Panc1 (cell line): ENCODE measurements at regions not wholly inside any gene's neighbourhood (a gene's known extent, or its start where the extent isn't known, plus 50 kb on each side); places are given as distances from the start of the nearest gene placed in this dataset.

ENCODE experiments used
- ATAC-seq: fragments of 200-7000 bp; cut with Tn5 transposase; 2 replicates; pipeline ENCODE4 v1.9.1; 2020; ENCODE audit warnings: mild to moderate bottlenecking, moderate library complexity
- BruUV-seq: library from RNA; stranded (reverse); fragments of 400-500 nt; replicated peaks from 2 replicates; lab custom pipeline; 2021; lab: Mats Ljungman, UMichigan
- CTCF ChIA-PET: fragments of 300-600 bp; sonication (Branson Sonifier 250); formaldehyde crosslinking; loops from one replicate; lab custom pipeline; 2022; ENCODE audit warnings: antibody characterized with exemption; lab: Charles Lee
- POLR2A ChIA-PET: fragments of 300-600 bp; sonication (Branson Sonifier 250); formaldehyde crosslinking; loops from one replicate; lab custom pipeline; 2022; ENCODE audit warnings: antibody characterized with exemption; lab: Charles Lee
- DNase-seq: peaks from one replicate; pipeline ENCODE4 v3.0.0-alpha.2; 2010; ENCODE audit warnings: low read depth, low spot score
- H3K27ac ChIP-seq: 2 replicates; pipeline ENCODE4 v1.5.1; 2011; ENCODE audit warnings: mild to moderate bottlenecking, low read length, inconsistent platforms
- H3K27me3 ChIP-seq: fragments of 200-500 bp; sonication (Bioruptor generic); 2 replicates; pipeline ENCODE4 v1.6.0; 2014; ENCODE audit warnings: low read length, inconsistent platforms; ENCODE audit not compliant: control insufficient read depth, insufficient read depth
- H3K36me3 ChIP-seq: fragments of 200-500 bp; sonication (Bioruptor generic); 2 replicates; pipeline ENCODE4 v1.5.1; 2014; ENCODE audit warnings: inconsistent platforms, mild to moderate bottlenecking, low read length, moderate library complexity; ENCODE audit not compliant: control insufficient read depth, insufficient read depth
- H3K4me1 ChIP-seq: 2 replicates; pipeline ENCODE4 v1.5.1; 2011; ENCODE audit warnings: inconsistent platforms, mild to moderate bottlenecking, low read length, moderate library complexity; ENCODE audit not compliant: control insufficient read depth, insufficient read depth
- H3K4me3 ChIP-seq, 2 experiments: 2 replicates each; pipeline ENCODE4 v1.5.1; 2011 to 2012; ENCODE audit warnings: low read depth in 2 of 2, low read length in 2 of 2, mild to moderate bottlenecking in 2 of 2, inconsistent platforms in 1 of 2, moderate library complexity in 1 of 2
- H3K9me3 ChIP-seq: fragments of 200-500 bp; sonication (Bioruptor generic); 2 replicates; pipeline ENCODE4 v1.5.1; 2014; ENCODE audit warnings: low read depth, mild to moderate bottlenecking, inconsistent platforms, low read length, moderate library complexity; ENCODE audit not compliant: control insufficient read depth, insufficient read depth
- POLR2AphosphoS5 ChIP-seq: IDR thresholded peaks from 2 replicates; pipeline ENCODE4 v1.6.1; 2012; ENCODE audit warnings: mild to moderate bottlenecking, low read depth, low read length, moderate library complexity
- SIN3A ChIP-seq: IDR thresholded peaks from 2 replicates; pipeline ENCODE4 v1.6.1; 2012; ENCODE audit warnings: low read depth, mild to moderate bottlenecking, low read length, moderate library complexity, borderline replicate concordance; ENCODE audit not compliant: insufficient read depth
- TCF7L2 ChIP-seq: IDR thresholded peaks from 2 replicates; pipeline ENCODE4 v1.6.1; 2011; ENCODE audit warnings: mild to moderate bottlenecking, low read depth, low read length, inconsistent platforms
- in situ Hi-C: cut with HindIII; loops from 2 replicates; pipeline ENCODE4 v1.10.0; 2016; ENCODE audit warnings: low sequenced_read_pairs, low pct_unique_long_range_greater_than_20kb
- intact Hi-C: fragments of 100-400 bp; cut with micrococcal nuclease; formaldehyde crosslinking; loops from one replicate; pipeline ENCODE4 v1.10.0; 2022; ENCODE audit not compliant: unreplicated experiment
- TF ChIP-seq, protein P1 (sequence below): fragments of 450-650 bp; IDR thresholded peaks from 2 replicates; pipeline ENCODE4 v1.5.1; 2017; ENCODE audit warnings: mild to moderate bottlenecking
- TF ChIP-seq, protein P2 (sequence below), 2 experiments: IDR thresholded peaks; 2 replicates each; pipeline ENCODE4 v1.6.1; 2011 to 2012; ENCODE audit warnings: low read depth in 2 of 2, control low read depth in 1 of 2, low read length in 1 of 2, mild to moderate bottlenecking in 1 of 2, moderate library complexity in 1 of 2; ENCODE audit not compliant: insufficient read depth in 1 of 2

DNA sequence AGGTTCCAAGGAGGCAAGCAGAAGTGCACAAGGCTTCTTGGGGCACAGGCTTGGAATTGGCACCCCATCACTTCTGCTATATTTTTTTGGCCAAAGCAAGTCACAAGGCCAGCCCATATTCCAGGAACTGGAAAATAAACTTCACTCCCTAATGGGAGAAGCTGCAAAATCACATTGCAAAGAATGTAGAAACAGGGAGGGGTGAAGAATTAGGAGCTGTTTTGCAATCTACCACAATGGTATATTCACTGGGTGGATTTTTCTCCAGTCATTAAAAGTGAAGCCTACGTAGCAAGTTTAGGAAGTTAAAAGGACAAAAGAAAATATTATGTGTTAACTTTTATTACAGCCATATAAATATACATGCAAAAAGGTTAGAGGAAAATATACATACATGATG is 464.8 kb downstream of the COG6 start:
- CTCF ChIA-PET, result no interaction called here
- TF ChIP-seq SIN3A (no peak), POLR2AphosphoS5 (no peak), TCF7L2 (no peak)
- TF ChIP-seq, protein P1, sequence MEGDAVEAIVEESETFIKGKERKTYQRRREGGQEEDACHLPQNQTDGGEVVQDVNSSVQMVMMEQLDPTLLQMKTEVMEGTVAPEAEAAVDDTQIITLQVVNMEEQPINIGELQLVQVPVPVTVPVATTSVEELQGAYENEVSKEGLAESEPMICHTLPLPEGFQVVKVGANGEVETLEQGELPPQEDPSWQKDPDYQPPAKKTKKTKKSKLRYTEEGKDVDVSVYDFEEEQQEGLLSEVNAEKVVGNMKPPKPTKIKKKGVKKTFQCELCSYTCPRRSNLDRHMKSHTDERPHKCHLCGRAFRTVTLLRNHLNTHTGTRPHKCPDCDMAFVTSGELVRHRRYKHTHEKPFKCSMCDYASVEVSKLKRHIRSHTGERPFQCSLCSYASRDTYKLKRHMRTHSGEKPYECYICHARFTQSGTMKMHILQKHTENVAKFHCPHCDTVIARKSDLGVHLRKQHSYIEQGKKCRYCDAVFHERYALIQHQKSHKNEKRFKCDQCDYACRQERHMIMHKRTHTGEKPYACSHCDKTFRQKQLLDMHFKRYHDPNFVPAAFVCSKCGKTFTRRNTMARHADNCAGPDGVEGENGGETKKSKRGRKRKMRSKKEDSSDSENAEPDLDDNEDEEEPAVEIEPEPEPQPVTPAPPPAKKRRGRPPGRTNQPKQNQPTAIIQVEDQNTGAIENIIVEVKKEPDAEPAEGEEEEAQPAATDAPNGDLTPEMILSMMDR, result no peak
- TF ChIP-seq, protein P2, sequence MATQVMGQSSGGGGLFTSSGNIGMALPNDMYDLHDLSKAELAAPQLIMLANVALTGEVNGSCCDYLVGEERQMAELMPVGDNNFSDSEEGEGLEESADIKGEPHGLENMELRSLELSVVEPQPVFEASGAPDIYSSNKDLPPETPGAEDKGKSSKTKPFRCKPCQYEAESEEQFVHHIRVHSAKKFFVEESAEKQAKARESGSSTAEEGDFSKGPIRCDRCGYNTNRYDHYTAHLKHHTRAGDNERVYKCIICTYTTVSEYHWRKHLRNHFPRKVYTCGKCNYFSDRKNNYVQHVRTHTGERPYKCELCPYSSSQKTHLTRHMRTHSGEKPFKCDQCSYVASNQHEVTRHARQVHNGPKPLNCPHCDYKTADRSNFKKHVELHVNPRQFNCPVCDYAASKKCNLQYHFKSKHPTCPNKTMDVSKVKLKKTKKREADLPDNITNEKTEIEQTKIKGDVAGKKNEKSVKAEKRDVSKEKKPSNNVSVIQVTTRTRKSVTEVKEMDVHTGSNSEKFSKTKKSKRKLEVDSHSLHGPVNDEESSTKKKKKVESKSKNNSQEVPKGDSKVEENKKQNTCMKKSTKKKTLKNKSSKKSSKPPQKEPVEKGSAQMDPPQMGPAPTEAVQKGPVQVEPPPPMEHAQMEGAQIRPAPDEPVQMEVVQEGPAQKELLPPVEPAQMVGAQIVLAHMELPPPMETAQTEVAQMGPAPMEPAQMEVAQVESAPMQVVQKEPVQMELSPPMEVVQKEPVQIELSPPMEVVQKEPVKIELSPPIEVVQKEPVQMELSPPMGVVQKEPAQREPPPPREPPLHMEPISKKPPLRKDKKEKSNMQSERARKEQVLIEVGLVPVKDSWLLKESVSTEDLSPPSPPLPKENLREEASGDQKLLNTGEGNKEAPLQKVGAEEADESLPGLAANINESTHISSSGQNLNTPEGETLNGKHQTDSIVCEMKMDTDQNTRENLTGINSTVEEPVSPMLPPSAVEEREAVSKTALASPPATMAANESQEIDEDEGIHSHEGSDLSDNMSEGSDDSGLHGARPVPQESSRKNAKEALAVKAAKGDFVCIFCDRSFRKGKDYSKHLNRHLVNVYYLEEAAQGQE (IDR thresholded peaks at IDR 0.05; ENCODE audit: insufficient read depth in 1 of 2, low read depth in 2 of 2, low read length in 1 of 2), result no peak
- Histone ChIP-seq H3K27me3 (no peaks in the 10 kb centered on the region), H3K27ac (no peak overlapping the region), H3K36me3 (no peaks in the 10 kb centered on the region), H3K4me1 (no peaks in the 10 kb centered on the region), H3K4me3 (no peak overlapping the region), H3K9me3 (no peaks in the 10 kb centered on the region)
- intact Hi-C loops, result no loop called here
- no TSS peak for BruUV-seq
- DNase-seq (no peak), ATAC-seq (no peak)
- in situ Hi-C loops, result no loop called here
- POLR2A ChIA-PET, result no interaction called here

DNA sequence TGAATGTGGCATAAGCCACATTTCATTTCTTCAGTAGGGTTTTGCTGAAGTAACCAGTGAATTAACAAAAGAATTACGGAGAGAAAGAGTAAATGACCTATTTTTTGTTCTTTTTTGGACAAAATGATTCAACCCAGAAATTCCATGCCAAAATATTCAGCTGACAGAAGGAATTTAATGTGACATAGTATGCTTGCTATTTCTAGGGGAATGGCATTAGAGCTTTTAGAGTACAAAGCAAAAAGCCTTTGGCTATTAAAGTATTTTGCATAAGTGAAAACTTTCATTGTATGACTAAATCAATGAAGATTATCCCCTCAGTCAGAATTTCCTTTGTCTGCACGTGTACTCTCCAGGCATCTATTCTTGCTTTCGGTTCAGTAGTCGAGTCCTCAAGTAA is 465.3 kb downstream of the COG6 start:
- H3K27me3 ChIP-seq, result no peaks in the 10 kb centered on the region
- ChIA-PET POLR2A (no interaction called here), CTCF (no interaction called here)
- H3K9me3 ChIP-seq, result no peaks in the 10 kb centered on the region
- intact Hi-C loops (no loop called here), in situ Hi-C loops (no loop called here)
- DNase-seq (no peak), ATAC-seq (no peak)
- no peaks in the 10 kb centered on the region for H3K4me1 ChIP-seq
- H3K36me3 ChIP-seq, result no peaks in the 10 kb centered on the region
- no peak overlapping the region for H3K27ac ChIP-seq
- no TSS peak for BruUV-seq
- no peak overlapping the region for H3K4me3 ChIP-seq
- TF ChIP-seq, protein P2 (IDR thresholded peaks at IDR 0.05; ENCODE audit: insufficient read depth in 1 of 2, low read depth in 2 of 2, low read length in 1 of 2), result no peak
- TF ChIP-seq, protein P1, result no peak
- no peak for TF ChIP-seq TCF7L2
- TF ChIP-seq SIN3A, result no peak
- TF ChIP-seq POLR2AphosphoS5, result no peak
